ENCODE measurements at regions not wholly inside any gene's neighbourhood (a gene's known extent, or its start where the extent isn't known, plus 50 kb on each side); places are given as distances from the start of the nearest gene placed in this dataset.

- DNase-seq (ENCODE audit: low read depth) = no peak
- TF ChIP-seq CTCF (conservative IDR thresholded peaks at IDR 0.05; ENCODE audit: low read depth, low read length) = no peak
- H3K4me3 ChIP-seq (ENCODE audit: low read length) = no peak overlapping the region
These were observed 62.7 kb upstream of the CCDC160 start for GRCh38 chrX:134174273-134174660.

GRCh38 chrX:134174859-134175258 is 62.1 kb upstream of the CCDC160 start:
- no peak for TF ChIP-seq CTCF (conservative IDR thresholded peaks at IDR 0.05; ENCODE audit: low read depth, low read length)
- H3K4me3 ChIP-seq (ENCODE audit: low read length) = no peak overlapping the region
- no peak for DNase-seq (ENCODE audit: low read depth)

- TF ChIP-seq CTCF (conservative IDR thresholded peaks at IDR 0.05; ENCODE audit: low read depth, low read length) = no peak
- H3K4me3 ChIP-seq (ENCODE audit: low read length) = no peak overlapping the region
- DNase-seq (ENCODE audit: low read depth) = no peak
These were observed 59.5 kb upstream of the CCDC160 start for GRCh38 chrX:134177527-134177926.

GRCh38 chrX:134180601-134181274 is 56.2 kb upstream of the CCDC160 start:
- no peak overlapping the region for H3K4me3 ChIP-seq (ENCODE audit: low read length)
- TF ChIP-seq CTCF (conservative IDR thresholded peaks at IDR 0.05; ENCODE audit: low read depth, low read length) = no peak
- DNase-seq (ENCODE audit: low read depth) = no peak

- no peak overlapping the region for H3K4me3 ChIP-seq (ENCODE audit: low read length)
- no peak for DNase-seq (ENCODE audit: low read depth)
- TF ChIP-seq CTCF (conservative IDR thresholded peaks at IDR 0.05; ENCODE audit: low read depth, low read length) = no peak
These were observed 55.7 kb upstream of the CCDC160 start for GRCh38 chrX:134181275-134181660.

- no peak for TF ChIP-seq CTCF (conservative IDR thresholded peaks at IDR 0.05; ENCODE audit: low read depth, low read length)
- DNase-seq (ENCODE audit: low read depth) = no peak
- no peak overlapping the region for H3K4me3 ChIP-seq (ENCODE audit: low read length)
These were observed 53.3 kb upstream of the CCDC160 start for GRCh38 chrX:134183665-134184064.

GRCh38 chrX:134184936-134185335 is 52.0 kb upstream of the CCDC160 start:
- no peak for DNase-seq (ENCODE audit: low read depth)
- no peak for TF ChIP-seq CTCF (conservative IDR thresholded peaks at IDR 0.05; ENCODE audit: low read depth, low read length)
- H3K4me3 ChIP-seq (ENCODE audit: low read length) = no peak overlapping the region

Measured in retinal pigment epithelial cell (primary cell).